ENCODE measurements at regions not wholly inside any gene's neighbourhood (a gene's known extent, or its start where the extent isn't known, plus 50 kb on each side); places are given as distances from the start of the nearest gene placed in this dataset.

GRCh38 chr22:48277868-48278581, 1515.6 kb downstream of the TBC1D22A start:
- WGBS, 5 donors = 46 to 59% (median 58%) methylated on average over 17 to 19 of the region's 19 CpGs
- DNase-seq = no peak
- TF ChIP-seq, protein P1, sequence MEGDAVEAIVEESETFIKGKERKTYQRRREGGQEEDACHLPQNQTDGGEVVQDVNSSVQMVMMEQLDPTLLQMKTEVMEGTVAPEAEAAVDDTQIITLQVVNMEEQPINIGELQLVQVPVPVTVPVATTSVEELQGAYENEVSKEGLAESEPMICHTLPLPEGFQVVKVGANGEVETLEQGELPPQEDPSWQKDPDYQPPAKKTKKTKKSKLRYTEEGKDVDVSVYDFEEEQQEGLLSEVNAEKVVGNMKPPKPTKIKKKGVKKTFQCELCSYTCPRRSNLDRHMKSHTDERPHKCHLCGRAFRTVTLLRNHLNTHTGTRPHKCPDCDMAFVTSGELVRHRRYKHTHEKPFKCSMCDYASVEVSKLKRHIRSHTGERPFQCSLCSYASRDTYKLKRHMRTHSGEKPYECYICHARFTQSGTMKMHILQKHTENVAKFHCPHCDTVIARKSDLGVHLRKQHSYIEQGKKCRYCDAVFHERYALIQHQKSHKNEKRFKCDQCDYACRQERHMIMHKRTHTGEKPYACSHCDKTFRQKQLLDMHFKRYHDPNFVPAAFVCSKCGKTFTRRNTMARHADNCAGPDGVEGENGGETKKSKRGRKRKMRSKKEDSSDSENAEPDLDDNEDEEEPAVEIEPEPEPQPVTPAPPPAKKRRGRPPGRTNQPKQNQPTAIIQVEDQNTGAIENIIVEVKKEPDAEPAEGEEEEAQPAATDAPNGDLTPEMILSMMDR (IDR thresholded peaks at IDR 0.05) = no peak
- TF ChIP-seq POLR2A (IDR thresholded peaks at IDR 0.05) (no peak), POLR2AphosphoS5 (IDR thresholded peaks at IDR 0.05) (no peak), EP300 (IDR thresholded peaks at IDR 0.05) (no peak)
- no peaks in the 10 kb centered on the region for H3K36me3 ChIP-seq
- peaks cover 0 to 44% (median 10%) of the 10 kb centered on the region in 3 donors for H3K27me3 ChIP-seq
- H3K9me3 ChIP-seq = no peaks in the 10 kb centered on the region
- H3K4me1 ChIP-seq = no peaks in the 10 kb centered on the region
- no peak overlapping the region for H3K27ac ChIP-seq
- no peak overlapping the region for H3K4me3 ChIP-seq
- intact Hi-C loops (cut with DNase I; ENCODE audit: low total_unique reads) = no loop called here

GRCh38 chr22:48276994-48277867, 1514.8 kb downstream of the TBC1D22A start:
- intact Hi-C loops (cut with DNase I; ENCODE audit: low total_unique reads) = no loop called here
- H3K4me3 ChIP-seq = no peak overlapping the region
- no peak for DNase-seq
- TF ChIP-seq POLR2AphosphoS5 (IDR thresholded peaks at IDR 0.05) = no peak
- no peak for TF ChIP-seq POLR2A (IDR thresholded peaks at IDR 0.05)
- no peak for TF ChIP-seq EP300 (IDR thresholded peaks at IDR 0.05)
- TF ChIP-seq, protein P1 (IDR thresholded peaks at IDR 0.05) = no peak
- H3K9me3 ChIP-seq = no peaks in the 10 kb centered on the region
- WGBS, 5 donors = 48 to 68% (median 57%) methylated on average over 17 to 20 of the region's 20 CpGs
- no peaks in the 10 kb centered on the region for H3K36me3 ChIP-seq
- H3K27me3 ChIP-seq = peaks cover 0 to 44% (median 10%) of the 10 kb centered on the region in 3 donors
- no peaks in the 10 kb centered on the region for H3K4me1 ChIP-seq
- H3K27ac ChIP-seq = no peak overlapping the region

DNA sequence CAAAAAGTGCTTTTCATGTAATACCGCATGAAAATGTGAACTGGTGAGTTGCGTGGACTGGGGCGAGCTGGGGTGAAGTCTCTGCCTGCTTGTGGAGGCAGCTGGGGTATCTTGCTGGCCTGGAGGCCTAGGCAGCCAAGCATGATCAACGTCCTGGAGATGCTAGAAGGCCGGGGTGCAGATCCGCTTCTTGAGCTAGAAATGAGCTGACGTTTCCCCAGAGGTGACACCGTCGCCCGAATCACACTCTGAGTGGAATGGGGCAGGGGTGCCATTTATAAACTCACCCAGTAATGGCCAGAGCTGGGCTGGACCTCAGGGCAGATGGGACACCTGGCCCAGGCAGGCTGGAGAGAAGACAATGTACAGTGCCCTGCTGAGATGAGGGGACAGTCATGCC, 1513.0 kb downstream of the TBC1D22A start:
- Histone ChIP-seq H3K36me3 (no peaks in the 10 kb centered on the region), H3K4me1 (no peaks in the 10 kb centered on the region), H3K9me3 (no peaks in the 10 kb centered on the region), H3K27me3 (peaks cover 0 to 45% (median 10%) of the 10 kb centered on the region in 3 donors), H3K4me3 (no peak overlapping the region), H3K27ac (no peak overlapping the region)
- TF ChIP-seq, protein P1 (IDR thresholded peaks at IDR 0.05) = no peak
- TF ChIP-seq POLR2A (IDR thresholded peaks at IDR 0.05) = no peak
- no peak for TF ChIP-seq EP300 (IDR thresholded peaks at IDR 0.05)
- intact Hi-C loops (cut with DNase I; ENCODE audit: low total_unique reads) = no loop called here
- DNase-seq = no peak
- WGBS, 5 donors = 92 to 95% (median 93%) methylated on average over 10 of the region's 10 CpGs

DNA sequence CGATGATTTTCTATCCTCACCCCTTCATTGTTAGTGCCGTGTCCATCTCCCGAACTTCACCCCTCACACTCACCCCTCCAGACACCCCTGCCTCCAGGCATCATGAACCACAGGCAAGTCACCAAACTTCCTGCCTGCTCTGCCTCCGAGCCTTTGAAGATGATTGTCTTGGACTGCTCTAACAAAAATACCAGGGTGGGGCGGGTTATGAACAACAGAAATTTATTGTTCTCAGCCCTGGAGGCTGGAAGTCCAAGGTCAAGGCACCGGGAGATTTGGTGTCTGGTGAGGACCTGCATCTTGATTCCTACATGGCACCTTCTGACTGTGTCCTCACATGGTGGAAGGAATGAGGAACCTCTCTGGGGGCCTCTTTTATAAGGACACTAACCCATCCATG, 1508.3 kb downstream of the TBC1D22A start:
- H3K4me3 ChIP-seq = no peak overlapping the region
- no peak for DNase-seq
- no peaks in the 10 kb centered on the region for H3K36me3 ChIP-seq
- no peak overlapping the region for H3K27ac ChIP-seq
- no peak for TF ChIP-seq EP300 (IDR thresholded peaks at IDR 0.05)
- TF ChIP-seq POLR2AphosphoS5 (IDR thresholded peaks at IDR 0.05) = no peak
- TF ChIP-seq, protein P1 (IDR thresholded peaks at IDR 0.05) = no peak
- TF ChIP-seq POLR2A (IDR thresholded peaks at IDR 0.05) = no peak
- intact Hi-C loops (cut with DNase I; ENCODE audit: low total_unique reads) = no loop called here
- H3K27me3 ChIP-seq = peaks cover 0 to 49% (median 0%) of the 10 kb centered on the region in 3 donors
- H3K4me1 ChIP-seq = no peaks in the 10 kb centered on the region
- H3K9me3 ChIP-seq = no peaks in the 10 kb centered on the region
- WGBS, 5 donors = 71 to 84% (median 79%) methylated on average over 6 of the region's 6 CpGs
